ENCODE measurements at regions not wholly inside any gene's neighbourhood (a gene's known extent, or its start where the extent isn't known, plus 50 kb on each side); places are given as distances from the start of the nearest gene placed in this dataset.
"Not testable (repeated sequence)": the region's sequence is repeated elsewhere in the genome, so short reads cannot be mapped to it uniquely, and the experiment has no call there.

DNA sequence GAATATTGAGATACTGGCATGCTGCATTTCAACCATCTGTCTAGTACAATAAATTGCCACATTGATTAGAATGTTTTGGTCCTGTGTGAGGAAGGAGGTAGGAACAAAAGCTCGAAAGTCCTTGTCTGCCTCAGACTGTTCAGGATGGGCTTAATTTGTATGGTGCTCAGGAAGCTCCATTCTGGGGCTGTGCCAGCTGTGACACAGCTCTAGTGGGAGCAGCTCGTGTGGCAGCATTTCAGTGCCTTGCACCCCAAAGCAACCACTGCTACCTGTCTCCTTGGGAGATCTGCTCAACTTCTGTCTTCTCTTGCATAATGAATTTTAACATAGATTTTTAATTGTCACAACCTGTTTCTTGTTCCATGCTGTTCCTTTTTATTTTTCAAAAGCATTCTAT lies 144.4 kb upstream of the THUMPD2 start:
- DNase-seq, result no peak

DNA sequence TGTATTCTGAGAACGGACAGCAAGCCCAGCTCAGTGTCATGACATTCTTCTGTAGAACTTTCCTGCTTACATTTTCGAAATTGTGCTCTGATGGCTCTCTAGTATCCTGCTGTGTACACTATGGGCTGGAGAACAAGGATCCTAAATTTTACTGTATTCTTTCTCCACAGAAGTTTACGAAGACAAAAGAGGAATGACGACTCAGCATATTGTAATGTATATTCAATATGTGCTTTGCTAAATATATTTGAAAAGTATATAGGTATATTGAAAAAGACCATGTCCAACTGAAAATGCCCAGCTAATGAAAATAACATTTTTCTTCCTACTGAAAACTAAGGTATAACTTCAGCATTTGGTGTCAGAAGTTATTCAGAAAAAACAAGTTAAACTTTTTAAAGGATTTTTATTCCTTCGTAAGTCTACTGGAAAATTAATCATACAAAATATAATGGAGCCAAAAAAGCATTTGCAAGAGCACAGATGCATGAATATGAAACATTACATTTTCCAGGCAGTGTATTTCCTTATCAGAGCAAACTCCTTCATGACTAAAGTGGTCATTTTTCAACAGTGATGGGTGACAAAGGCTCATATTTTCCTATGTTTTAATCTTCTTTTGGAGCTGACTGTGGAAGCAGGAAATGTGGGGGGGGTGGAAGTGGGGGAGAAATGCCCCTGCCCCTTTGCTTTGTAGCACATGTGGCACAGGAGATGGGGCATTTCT lies 143.8 kb upstream of the THUMPD2 start:
- DNase-seq, result no peak

DNA sequence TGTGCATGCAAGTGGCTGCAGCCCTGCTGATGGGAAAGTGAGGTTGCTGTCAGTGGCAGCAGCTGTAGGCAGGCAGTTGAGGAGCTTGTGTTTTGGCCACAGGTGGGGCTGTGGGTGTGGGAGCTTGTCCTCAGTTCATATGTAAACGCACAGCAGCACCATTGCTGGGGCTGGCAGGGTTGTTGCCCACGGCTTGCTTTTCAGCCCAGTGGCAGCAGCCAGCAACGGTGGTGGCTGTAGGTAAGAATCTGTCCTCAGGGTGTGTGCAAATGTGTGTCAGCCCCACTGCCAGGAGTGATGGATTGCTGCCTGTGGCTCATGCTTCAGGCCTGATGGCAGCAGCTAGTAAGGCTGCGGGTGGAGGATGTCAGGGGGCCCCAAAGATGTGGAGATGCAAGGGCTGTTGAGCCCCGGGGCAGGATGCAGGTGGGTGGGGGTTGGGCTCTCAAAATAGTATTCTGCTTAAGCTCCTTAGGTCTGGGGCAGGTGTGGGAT lies 141.3 kb upstream of the THUMPD2 start:
- DNase-seq, result no peak

DNA sequence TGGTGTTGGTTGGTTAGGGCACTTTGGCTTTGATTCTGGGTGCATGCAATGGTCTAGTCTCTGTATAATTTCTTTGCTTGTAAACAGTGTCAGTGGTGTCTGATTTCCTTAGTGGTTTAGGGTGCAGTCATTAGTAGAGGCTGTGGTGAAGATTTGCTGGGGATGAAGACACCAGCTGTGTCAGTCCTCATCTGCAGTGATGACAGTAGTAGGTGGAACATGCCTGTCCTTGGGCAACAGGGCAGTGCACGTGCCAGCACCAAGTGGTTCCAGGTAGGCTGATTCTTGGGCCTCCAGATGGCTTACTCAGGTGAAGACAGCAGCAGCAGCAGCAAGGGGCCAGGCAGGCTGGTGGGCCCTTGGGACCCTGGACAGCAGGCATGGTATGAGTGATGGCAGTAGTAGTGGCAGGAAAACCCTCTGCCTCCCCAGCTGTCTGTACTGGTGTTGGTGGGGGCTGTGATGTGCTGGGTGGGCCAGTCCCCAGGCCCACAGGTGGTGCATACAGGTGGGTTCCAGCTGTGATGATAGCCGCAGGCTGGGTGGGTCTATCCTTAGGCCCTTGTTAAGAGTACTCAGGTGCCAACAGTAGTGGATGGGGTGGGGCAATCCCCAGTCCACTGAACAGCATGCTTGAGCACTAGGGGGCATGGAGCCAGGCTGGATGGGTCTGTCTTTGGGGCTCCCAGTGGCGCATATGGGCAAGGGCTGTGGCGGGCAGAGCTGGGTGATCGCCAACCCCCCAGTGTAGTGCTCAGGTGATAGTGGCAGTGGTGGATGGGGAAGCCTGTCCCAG lies 140.7 kb upstream of the THUMPD2 start:
- DNase-seq, result no peak

DNA sequence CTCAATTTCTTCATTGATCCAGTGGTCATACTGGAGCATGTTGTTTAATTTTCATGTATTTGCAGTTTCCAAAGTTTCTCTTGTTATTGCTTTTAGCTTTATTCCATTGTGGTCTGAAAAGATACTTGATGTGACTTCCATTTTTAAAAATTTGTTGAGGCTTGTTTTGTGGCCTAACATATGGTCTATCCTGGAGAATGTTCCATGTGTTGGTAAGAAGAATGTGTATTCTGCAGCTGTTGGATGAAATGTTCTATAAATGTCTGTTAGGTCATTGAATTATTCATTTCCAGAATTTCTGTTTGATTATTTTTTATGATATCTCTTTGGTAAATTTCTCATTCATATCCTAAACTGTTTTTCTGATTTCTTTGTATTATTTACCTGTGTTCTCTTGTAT lies 139.8 kb upstream of the THUMPD2 start:
- DNase-seq, result no peak

DNA sequence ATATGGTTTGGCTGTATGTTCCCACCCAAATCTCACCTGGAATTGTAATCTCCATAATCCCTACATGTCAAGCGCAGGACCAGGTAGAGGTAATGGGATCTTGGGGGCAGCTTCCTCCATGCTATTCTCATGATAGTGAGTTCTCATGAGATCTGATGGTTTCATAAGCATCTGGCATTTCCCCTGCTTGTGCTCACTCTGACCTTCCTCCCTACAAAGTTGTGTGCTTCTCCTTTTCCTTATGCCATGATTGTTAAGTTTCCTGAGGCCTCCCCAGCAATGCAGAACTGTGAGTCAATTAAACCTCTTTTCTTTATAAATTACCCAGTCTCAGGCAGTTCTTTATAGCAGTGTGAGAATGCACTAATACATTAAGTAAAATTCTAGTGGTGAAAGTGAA lies 138.3 kb upstream of the THUMPD2 start:
- not testable (repeated sequence) for DNase-seq

DNA sequence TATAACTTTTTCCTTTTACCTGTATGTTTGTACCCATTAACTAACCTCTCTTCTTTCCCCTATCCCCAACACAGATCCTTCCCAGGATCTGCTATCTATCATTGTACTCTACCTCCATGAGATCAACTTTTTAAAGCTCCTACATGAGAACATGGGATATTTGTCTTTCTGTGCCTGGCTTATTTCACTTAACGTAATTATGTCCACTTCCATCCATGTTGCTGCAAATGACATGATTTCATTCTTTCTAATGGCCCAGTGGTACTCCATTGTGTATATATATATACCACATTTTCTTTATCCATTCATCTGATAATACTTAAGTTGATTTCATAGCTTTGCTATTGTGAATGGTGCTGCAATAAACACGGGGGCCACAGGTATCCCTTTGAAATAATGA lies 135.9 kb upstream of the THUMPD2 start:
- DNase-seq, result no peak

DNA sequence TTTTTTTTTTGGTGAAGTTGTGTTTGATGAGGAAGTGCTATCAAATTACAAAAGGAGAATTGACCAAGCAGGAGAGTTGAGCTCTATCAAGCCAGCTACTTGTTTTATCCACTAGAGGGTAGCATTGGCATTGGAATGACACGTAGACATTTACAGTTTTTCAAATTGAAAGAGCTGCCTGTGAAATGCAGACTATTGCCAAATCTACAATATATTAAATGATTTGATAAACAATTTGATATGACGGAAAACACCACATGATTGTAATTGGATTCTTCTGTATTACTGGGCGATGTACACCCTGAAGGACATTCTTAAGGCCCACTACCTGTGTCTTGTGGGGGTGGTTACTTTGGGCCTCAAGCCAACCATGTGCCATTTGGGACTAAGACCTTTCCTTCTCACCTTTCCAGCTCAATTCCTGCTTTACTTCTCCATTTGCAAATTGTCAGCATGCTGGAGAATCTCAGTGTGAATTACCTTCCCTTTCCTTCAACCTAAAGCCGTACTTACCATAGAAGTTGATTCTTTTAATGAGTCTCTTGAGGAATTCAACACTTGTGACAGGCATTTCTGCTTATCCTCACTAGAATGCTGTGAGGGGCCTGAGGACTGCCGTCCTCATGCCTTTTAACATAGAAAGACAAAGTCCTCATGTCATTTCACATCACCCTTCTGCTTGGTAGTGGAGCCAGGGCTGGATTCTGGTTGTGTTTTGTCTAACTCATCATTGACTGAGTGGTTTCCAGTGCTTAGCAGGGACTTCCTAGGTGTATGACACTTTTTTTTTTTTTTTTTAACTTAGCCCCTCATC lies 134.8 kb upstream of the THUMPD2 start:
- DNase-seq, result peak; percentile 62

DNA sequence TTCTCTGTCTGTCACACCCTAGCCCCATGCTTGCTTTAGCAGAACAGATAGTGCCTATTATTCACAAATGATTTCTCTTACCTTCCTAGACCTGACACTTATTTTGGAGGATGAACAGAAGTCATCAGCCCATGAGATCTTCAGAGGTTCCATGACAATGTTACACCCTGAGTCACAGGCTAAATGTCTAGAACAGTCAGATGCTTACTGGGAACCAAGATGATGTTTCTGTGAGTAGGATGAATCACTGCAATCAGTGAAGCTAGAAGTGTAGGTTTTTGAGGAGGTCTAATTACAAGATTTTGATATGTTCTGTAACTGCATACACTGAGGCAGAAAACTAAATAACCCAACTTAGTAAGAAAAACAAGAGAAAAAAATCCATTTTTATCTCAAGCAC lies 123.0 kb upstream of the THUMPD2 start:
- DNase-seq, result no peak

DNA sequence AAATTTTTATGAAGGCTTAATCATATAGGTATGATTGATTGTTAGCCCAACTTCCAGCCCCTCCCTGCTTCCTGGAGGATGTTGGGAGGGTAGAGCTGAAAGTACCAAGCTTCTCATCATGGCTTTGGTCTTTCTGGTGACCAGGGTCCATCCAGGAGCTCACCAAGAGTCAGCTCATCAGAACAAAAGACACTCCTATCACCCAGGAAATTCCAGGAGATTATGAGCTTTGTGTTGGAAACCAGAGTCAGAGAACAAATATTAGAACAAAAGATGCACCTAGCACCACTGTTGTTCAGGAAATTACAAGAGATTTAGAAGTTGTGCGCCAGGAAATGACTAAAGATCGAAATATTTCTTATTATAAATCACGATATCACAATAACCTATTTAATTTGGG lies 119.9 kb upstream of the THUMPD2 start:
- DNase-seq, result no peak

DNA sequence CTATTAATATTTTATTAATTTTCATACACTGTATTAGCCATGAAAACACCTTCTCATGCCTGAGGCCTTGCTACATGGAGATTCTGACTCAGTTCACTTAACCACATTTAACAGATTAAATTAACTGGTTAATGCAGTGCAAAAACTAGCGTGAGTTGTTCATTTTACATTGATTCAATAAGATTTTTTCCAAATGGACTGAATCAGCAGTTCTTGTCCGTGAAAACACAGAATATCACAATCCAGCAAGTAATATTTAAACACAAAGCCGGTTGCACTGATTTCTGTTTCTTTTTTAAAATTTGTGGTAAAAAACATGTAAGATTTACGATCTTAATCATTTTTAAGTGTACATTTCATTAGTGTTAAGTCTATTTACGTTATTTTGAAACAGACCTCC lies 118.2 kb upstream of the THUMPD2 start:
- DNase-seq, result no peak

DNA sequence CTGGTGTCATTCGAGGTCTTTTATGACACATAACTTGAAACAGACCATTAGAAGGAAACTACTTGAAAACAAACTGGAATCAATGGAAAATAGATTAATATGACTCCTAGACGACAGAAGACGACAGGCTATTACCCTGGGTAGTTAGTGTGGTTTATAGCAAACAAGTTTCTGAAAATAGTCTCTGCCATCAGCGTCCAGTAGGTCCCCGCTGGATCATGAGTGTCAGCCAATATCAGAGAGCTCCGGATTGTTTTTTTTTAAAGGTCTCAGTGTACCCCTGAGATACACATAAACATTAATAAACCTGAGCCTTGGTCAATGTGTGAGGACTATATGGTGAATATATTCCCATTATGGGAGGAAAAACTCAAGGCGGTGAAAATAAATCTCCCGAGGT lies 115.0 kb upstream of the THUMPD2 start:
- DNase-seq, result no peak

DNA sequence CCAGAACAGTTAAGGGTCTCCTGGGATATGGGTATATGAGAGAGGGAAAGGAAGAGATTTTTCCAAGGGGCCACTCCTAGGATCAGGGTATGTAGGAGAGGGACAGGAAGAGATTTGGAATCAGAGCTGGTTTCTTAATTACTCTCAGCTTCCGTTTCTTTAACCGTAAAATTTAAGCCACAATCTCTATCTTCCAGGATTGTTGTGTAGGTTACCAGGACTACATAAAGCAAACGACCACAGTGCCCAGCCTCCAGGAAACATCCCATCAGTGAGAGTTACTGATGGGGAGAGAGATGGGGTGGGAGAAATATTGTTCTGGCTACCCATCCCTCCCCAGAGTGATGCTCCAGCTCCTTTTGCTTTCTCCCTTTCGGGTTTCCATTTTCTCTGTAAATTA lies 114.6 kb upstream of the THUMPD2 start:
- no peak for DNase-seq

DNA sequence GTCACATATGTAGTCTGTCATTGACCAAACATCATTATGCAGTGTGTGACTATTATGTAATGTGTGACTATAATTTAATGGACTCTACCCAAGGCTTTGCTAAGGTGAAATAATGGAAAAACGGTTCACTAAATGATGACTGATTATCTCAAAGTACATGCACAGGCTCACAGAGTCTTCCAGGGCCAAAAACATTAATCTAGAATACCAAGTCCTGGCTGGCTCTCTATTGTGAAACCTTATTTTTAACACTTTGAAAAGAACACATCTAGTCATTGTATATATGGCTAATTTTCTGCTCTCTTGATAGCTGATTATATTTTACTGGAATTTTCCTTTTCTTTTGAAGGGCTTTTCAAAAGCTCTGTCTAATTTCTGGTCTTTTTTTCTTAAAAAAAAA lies 102.9 kb upstream of the THUMPD2 start:
- no peak for DNase-seq

DNA sequence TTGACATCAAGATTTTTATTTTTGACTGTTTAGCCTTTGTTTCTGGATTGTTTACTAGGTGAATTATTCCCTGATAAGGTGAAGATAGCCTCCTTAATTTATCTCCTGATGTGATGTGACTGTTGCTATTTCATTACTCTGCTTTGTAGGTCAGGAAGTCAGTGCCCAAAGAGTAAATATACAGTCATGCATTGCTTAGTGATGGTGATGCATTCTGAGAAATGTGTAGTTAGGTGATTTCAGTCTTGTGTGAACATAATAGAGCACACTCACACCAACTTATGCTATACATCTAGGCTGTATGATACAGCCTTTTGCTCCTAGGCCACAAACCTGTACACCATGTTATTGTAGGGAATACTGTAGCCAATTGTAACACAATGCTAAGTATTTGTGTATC lies 102.4 kb upstream of the THUMPD2 start:
- no peak for DNase-seq

DNA sequence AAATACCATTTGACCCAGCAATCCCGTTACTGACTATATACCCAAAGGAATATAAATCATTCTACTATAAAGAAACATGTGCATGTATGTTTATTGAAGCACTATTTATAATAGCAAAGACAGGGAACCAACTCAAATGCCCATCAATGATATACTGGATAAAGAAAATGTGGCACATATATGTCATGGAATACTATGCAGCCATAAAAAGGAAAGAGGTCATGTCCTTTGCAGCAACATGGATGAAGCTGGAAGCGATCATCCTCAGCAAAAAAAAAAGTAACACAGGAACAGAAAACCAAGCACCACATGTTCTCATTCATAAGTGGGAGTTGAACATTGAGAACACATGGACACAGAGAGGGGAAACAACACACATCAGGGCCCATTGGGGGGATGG lies 99.9 kb upstream of the THUMPD2 start:
- DNase-seq, result not testable (repeated sequence)

DNA sequence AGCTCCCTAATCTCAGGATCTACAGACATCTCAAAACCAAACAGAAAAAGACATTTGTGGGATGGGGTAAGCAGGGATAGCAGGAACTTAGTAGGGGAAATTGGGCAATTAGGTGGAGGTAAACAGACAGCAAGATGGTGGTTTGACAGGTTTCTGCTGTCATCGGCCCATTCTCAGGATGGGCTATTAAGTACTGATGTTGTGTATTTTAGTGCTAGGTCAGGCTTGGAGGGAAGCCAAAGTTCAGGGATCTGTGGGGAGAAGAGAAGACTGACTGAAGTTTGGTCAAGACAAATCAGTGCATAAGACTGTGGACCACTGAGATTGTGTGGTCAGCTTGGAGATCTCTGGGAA lies 96.8 kb upstream of the THUMPD2 start:
- DNase-seq, result no peak

DNA sequence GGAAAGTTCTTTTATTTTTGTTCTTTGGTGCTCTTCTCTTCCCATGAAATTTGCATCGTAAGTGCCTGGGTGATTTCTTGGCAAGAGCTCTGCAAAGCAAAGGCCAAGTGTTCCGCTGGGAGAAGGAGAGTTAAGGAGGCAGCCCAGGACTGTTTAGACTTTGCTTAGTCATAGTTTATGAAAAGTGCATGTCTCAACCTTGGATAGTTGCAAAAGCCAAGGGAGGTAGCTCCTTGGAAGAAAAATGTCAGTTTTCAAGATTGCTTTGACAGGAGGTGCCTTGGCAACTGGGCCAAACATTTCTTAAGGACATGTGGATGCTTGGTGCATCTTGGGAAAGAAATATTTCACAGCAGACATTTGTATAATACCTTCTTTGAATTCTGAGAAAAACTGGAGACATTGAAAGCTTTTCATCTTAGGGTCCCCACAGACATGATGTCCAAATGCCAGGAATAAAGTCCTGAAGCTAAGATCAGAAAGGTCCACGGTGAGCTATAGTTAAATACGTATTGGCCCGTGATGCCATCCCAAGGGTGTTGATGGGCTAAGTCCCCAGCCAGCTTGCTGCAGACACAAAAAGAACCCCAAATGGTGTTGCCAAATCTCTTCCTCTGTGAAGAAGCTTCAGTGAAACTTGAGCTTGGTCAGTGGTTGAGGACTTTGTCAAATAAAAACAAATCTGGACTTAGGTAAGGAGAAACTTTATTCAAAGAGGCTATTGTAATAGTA lies 96.3 kb upstream of the THUMPD2 start:
- no peak for DNase-seq

DNA sequence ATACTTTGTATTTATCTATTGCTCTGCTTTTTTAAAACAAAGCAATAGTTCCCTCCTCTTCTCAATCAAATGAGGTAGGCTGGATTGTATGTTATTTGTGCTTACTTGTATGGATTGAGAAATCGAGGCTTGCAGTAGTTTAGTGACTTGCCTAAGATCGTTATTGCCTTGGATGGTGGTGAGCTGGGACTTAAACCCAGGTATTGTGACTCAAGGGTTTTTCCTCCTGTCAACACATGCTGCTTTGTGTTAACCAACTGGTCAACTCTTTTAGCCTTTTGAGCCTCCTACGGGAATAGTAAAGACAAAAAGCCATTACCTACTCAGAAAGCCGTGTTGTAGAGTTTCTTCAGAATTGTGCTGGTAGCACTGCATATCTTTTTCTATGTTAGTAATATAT lies 95.2 kb upstream of the THUMPD2 start:
- DNase-seq, result no peak

DNA sequence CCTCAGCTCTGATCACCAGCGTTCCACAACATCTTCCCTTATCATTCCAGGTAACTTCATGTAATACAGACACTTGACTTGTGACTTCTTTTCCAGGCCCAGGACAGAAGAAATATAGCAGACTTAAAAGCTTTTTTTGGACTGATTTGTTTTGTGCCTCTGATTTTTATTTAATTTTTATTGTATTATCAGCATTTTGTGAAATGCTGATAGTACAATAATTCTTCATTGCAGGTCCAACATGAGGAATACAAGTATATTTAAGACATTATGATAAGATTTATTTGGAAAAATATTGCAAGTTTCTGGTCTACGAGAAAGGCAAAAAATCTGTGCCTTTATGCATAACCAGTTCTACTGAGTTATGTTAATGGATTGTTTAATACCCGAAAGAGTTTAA lies 94.5 kb upstream of the THUMPD2 start:
- DNase-seq, result no peak

DNA sequence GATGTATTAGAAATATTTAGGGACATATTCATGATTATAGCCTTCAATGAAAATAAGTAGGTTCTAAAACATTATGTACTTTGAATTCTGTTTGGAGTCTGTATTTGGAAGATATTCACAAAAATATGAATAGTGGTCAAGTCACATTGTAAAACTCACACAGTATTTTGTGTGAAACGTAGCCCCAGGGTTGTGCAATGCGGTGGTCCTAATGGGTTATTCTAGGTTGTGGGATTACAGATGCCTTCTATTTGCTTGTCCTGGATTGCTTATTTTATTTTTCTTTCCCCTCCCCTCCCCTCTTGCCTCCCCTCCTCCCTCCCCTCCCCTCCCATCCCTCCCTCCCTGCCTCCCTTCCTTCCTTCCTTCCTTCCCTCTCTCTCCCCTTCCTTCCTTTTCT lies 93.7 kb upstream of the THUMPD2 start:
- DNase-seq, result no peak

DNA sequence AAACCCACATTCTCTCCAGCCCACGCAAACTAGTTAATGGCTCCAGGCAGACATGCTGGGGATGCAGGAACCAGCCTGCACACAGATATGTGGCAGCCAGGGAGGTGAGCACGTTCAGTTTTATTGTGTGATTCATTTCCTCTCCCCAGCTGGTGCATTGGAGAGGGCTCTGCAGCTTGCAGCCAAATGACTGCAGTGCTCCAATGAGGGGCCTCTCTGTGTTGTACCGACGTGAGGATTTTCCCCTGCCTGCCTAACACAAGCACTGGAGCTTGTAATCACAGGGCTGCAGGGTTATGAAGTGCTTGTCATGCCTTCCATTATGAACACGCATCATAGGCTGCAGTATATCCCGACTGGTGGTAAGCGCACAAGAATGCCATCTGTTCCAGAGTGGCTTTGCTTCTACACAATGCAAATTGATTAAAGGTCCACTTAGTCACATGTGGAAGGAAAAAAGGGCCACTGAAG lies 92.3 kb upstream of the THUMPD2 start:
- peak; percentile 40 for DNase-seq

DNA sequence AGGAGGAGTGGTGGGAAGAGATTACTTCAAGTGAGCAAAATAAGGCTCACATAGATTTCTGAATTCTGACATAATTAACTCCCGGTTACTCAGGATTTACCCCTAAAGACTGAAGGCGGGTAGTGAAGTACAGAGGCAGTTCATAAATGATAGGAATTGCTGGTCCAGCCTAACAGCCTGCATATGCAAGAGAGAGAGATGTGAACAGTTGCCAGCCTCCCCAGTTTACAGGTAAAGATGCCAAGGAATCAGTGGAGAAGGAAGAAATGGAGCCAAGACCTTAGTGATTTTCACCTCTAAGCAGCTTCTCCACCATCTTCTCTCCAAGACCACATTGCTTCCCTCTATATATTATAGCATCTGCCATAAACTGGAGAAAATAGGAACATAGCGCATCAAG lies 91.8 kb upstream of the THUMPD2 start:
- no peak for DNase-seq

All from NCI-H774 (cell line).